NB4 (cell line): ENCODE measurements at regions not wholly inside any gene's neighbourhood (a gene's known extent, or its start where the extent isn't known, plus 50 kb on each side); places are given as distances from the start of the nearest gene placed in this dataset.

Experiments
- DNase-seq: peaks from one replicate; pipeline ENCODE4 v3.0.0; 2010; ENCODE audit warnings: low read depth
- H3K4me3 ChIP-seq: one replicate; pipeline ENCODE4 v1.5.1; 2011; ENCODE audit warnings: mild to moderate bottlenecking, low read depth, low read length, moderate library complexity
- MYC ChIP-seq: IDR thresholded peaks from 2 replicates; pipeline ENCODE4 v1.6.1; 2011; ENCODE audit warnings: low read depth, low read length
- POLR2A ChIP-seq: IDR thresholded peaks from 2 replicates; pipeline ENCODE4 v1.6.1; 2011; ENCODE audit warnings: mild to moderate bottlenecking; ENCODE audit not compliant: insufficient read length; ENCODE audit errors: extremely low read depth
- TF ChIP-seq, protein P1 (sequence below): IDR thresholded peaks from 2 replicates; pipeline ENCODE4 v1.6.1; 2011; ENCODE audit warnings: low read depth, low read length
- TF ChIP-seq, protein P2 (sequence below): IDR thresholded peaks from one replicate; pipeline ENCODE4 v1.5.1; 2012; ENCODE audit warnings: low read depth, low read length

DNA sequence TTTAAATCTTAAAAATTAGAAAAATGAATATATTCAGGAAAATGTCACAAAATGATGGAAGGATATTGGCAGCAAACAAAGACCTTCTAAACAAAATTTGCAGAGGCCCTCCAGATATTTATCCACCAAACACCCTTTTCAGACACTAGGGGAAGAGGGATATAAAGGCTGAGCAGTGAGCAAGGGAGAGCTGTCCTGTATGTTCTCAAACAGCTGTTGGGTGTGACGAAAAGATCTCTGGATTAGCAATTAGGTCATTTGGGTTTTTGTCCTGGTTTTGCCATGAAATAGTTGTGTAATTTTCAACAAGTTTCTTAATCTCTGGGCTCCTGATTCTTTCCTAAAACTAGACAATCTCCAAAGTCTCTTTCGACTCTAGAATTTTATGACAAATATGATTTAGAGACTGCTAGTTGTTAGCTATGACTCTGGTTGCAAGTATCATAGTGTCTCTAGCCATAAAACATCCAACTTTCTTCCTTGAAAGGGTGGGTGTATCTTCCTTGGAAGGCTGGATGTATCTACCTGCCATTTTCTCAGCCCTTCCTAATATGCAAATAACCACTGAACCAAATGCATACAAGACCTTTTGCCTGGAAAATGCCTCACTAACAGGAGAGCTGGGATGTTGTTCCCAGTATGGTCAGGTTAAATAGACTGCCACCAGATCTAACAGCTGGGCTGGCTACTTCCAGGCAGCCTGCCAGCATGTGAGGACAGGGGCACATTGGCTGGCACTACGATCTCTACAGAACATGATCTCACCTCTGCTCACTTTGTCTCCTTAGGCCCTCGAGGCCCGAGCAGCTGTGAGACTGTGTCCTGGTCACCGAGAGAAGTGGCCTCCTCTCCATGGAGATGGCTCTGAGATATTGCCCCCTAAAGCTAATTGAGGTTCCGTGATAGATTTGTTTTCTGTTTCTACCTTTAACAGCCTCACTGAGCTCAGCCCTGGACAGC lies 225.5 kb upstream of the JADE1 start:
- no peak for TF ChIP-seq POLR2A
- TF ChIP-seq MYC = no peak
- TF ChIP-seq, protein P1, sequence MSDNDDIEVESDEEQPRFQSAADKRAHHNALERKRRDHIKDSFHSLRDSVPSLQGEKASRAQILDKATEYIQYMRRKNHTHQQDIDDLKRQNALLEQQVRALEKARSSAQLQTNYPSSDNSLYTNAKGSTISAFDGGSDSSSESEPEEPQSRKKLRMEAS = no peak
- TF ChIP-seq, protein P2, sequence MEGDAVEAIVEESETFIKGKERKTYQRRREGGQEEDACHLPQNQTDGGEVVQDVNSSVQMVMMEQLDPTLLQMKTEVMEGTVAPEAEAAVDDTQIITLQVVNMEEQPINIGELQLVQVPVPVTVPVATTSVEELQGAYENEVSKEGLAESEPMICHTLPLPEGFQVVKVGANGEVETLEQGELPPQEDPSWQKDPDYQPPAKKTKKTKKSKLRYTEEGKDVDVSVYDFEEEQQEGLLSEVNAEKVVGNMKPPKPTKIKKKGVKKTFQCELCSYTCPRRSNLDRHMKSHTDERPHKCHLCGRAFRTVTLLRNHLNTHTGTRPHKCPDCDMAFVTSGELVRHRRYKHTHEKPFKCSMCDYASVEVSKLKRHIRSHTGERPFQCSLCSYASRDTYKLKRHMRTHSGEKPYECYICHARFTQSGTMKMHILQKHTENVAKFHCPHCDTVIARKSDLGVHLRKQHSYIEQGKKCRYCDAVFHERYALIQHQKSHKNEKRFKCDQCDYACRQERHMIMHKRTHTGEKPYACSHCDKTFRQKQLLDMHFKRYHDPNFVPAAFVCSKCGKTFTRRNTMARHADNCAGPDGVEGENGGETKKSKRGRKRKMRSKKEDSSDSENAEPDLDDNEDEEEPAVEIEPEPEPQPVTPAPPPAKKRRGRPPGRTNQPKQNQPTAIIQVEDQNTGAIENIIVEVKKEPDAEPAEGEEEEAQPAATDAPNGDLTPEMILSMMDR = no peak
- DNase-seq = no peak
- H3K4me3 ChIP-seq = no peak overlapping the region

DNA sequence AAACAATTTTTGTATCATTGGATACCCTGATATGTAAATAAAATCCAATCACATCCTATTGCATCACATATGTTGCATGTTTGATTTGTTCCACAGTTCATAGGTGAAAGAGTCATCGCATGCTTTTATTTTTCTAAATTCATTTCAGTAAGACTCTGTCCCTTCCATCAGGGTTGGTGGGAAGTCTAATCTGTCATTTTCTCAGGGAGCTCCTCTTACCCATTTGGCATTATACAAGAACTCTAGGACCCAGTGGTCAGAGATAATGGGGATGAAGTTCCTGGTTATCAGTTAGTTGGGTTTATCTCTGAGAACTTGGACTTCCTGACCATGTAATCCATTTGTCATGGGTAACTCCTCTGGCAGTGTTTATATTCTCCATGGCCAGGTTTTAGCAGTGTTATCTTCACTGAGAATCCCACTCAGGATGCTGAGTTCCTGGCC lies 227.1 kb upstream of the JADE1 start:
- no peak overlapping the region for H3K4me3 ChIP-seq
- no peak for DNase-seq
- TF ChIP-seq MYC (no peak), POLR2A (no peak)
- TF ChIP-seq, protein P1 = no peak
- TF ChIP-seq, protein P2 = no peak

DNA sequence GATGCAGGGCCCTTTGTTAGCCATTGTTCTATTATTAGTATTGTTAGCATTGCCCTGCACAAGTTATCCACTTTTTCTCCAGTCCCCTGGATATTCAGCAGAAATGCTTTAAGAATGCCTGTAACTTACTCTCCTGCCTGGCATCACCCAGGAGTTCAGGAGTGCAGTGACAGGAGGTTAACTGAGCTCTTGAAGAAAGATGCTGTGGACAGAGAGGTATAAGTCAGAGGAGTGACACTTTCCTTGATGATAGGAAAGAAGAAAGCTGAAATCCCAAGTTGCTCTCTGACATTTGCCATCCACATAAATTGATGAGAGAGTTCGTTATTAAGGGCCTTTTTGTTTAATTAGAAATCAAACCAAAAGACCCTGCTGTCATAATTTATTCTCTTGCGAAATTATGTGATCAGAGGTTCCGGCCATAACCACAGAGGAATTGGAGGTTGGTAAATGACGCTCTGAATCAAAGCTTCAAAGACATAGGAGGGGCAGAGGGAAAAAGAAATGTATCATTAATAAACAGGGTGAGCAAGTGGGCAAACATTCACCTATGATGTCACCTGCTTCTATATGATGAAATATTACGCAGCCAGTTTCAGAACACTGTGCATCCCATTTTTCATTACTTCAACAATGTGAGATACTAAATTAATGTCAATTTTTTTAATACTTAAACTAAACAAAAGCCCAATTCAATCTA lies 230.2 kb upstream of the JADE1 start:
- no peak overlapping the region for H3K4me3 ChIP-seq
- no peak for DNase-seq
- TF ChIP-seq POLR2A = no peak

DNA sequence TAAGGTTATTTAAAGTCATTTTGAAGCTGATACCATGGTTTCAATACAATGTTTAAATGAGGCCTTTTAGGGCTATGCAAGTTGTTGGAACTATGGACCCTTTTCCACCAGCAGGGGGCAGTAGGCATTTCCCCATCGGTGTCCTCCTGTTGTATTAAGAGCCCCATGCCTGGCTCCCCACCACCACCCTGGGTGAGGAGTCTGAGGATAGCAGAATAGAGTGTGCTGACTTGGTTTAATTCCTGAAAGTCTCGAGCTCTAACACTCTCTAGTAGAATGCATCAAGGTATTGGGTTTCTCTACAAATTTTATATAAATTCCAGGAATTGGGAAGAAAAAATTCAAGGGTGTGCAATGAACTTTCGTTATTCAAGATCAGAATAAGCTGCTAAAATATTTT lies 234.8 kb upstream of the JADE1 start:
- no peak overlapping the region for H3K4me3 ChIP-seq
- TF ChIP-seq, protein P1 = no peak
- TF ChIP-seq POLR2A = no peak
- TF ChIP-seq MYC = no peak
- TF ChIP-seq, protein P2 = peak; percentile 56
- peak; percentile 68 for DNase-seq

DNA sequence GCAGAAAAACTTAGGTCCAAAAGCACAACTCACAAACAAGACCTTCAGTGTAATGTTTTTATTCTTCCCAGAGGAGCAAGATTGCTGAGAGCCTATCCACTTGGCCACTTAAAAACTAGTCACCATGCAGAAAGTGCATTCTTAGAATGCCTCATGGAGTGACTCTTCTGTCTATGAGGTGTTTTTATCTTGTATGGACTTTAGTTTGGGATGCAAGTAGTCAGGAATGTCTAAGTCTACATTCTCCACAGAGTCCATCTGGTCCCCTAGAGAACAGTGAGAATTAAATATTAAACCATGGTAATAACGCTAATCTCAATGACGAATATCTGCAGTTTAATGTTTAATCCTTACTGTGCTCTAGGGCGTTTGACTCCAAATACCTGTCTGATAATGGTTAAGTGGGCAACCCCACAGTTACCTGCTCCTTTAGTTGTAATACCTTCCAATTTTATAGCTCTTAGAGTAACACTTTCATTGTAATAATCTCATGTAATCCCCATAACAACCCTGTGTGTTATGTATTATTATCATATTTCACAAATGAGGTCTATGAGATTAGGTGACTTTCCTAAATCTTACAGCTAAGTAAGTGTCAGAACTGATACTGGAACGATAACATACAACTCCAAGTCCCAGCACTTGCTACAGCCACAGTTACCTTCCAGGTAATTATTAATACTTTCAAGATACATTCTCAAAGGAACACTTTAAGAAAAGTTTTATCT lies 235.6 kb upstream of the JADE1 start:
- no peak overlapping the region for H3K4me3 ChIP-seq
- TF ChIP-seq, protein P1 = no peak
- no peak for TF ChIP-seq MYC
- no peak for TF ChIP-seq POLR2A
- TF ChIP-seq, protein P2 = no peak
- DNase-seq = no peak

DNA sequence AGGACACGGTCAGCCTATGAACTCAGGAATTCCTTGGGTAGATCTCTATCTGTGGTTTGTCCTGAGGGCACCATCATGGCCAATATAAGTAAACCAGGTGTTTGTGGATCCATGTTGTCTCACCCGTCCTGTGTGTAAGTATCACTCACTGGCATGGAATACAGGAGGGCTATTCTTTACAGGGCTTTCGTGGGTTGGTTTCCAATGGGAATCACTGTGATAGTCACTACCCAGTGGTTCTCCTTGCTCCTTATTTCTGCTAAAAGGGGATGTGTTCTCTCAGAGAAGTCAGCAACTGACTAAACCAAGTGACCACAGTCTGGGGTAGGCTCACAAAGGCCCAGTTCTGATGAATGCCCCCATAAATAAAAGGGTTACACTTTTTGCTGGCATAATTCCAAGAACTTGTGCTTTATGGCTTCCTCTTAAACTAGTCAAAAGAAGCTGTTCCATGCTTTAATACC lies 236.7 kb upstream of the JADE1 start:
- TF ChIP-seq, protein P2 = no peak
- TF ChIP-seq, protein P1 = no peak
- no peak for TF ChIP-seq MYC
- TF ChIP-seq POLR2A = no peak
- H3K4me3 ChIP-seq = no peak overlapping the region
- no peak for DNase-seq
